Panc1 (cell line): ENCODE measurements at regions not wholly inside any gene's neighbourhood (a gene's known extent, or its start where the extent isn't known, plus 50 kb on each side); places are given as distances from the start of the nearest gene placed in this dataset.

Source experiments
- ATAC-seq: fragments of 200-7000 bp; cut with Tn5 transposase; 2 replicates; pipeline ENCODE4 v1.9.1; 2020; ENCODE audit warnings: mild to moderate bottlenecking, moderate library complexity
- BruUV-seq: library from RNA; stranded (reverse); fragments of 400-500 nt; replicated peaks from 2 replicates; lab custom pipeline; 2021; lab: Mats Ljungman, UMichigan
- CTCF ChIA-PET: fragments of 300-600 bp; sonication (Branson Sonifier 250); formaldehyde crosslinking; loops from one replicate; lab custom pipeline; 2022; ENCODE audit warnings: antibody characterized with exemption; lab: Charles Lee
- POLR2A ChIA-PET: fragments of 300-600 bp; sonication (Branson Sonifier 250); formaldehyde crosslinking; loops from one replicate; lab custom pipeline; 2022; ENCODE audit warnings: antibody characterized with exemption; lab: Charles Lee
- DNase-seq: peaks from one replicate; pipeline ENCODE4 v3.0.0-alpha.2; 2010; ENCODE audit warnings: low read depth, low spot score
- H3K27ac ChIP-seq: 2 replicates; pipeline ENCODE4 v1.5.1; 2011; ENCODE audit warnings: mild to moderate bottlenecking, low read length, inconsistent platforms
- H3K27me3 ChIP-seq: fragments of 200-500 bp; sonication (Bioruptor generic); 2 replicates; pipeline ENCODE4 v1.6.0; 2014; ENCODE audit warnings: low read length, inconsistent platforms; ENCODE audit not compliant: control insufficient read depth, insufficient read depth
- H3K36me3 ChIP-seq: fragments of 200-500 bp; sonication (Bioruptor generic); 2 replicates; pipeline ENCODE4 v1.5.1; 2014; ENCODE audit warnings: inconsistent platforms, mild to moderate bottlenecking, low read length, moderate library complexity; ENCODE audit not compliant: control insufficient read depth, insufficient read depth
- H3K4me1 ChIP-seq: 2 replicates; pipeline ENCODE4 v1.5.1; 2011; ENCODE audit warnings: inconsistent platforms, mild to moderate bottlenecking, low read length, moderate library complexity; ENCODE audit not compliant: control insufficient read depth, insufficient read depth
- H3K4me3 ChIP-seq, 2 experiments: 2 replicates each; pipeline ENCODE4 v1.5.1; 2011 to 2012; ENCODE audit warnings: low read depth in 2 of 2, low read length in 2 of 2, mild to moderate bottlenecking in 2 of 2, inconsistent platforms in 1 of 2, moderate library complexity in 1 of 2
- H3K9me3 ChIP-seq: fragments of 200-500 bp; sonication (Bioruptor generic); 2 replicates; pipeline ENCODE4 v1.5.1; 2014; ENCODE audit warnings: low read depth, mild to moderate bottlenecking, inconsistent platforms, low read length, moderate library complexity; ENCODE audit not compliant: control insufficient read depth, insufficient read depth
- POLR2AphosphoS5 ChIP-seq: IDR thresholded peaks from 2 replicates; pipeline ENCODE4 v1.6.1; 2012; ENCODE audit warnings: mild to moderate bottlenecking, low read depth, low read length, moderate library complexity
- SIN3A ChIP-seq: IDR thresholded peaks from 2 replicates; pipeline ENCODE4 v1.6.1; 2012; ENCODE audit warnings: low read depth, mild to moderate bottlenecking, low read length, moderate library complexity, borderline replicate concordance; ENCODE audit not compliant: insufficient read depth
- TCF7L2 ChIP-seq: IDR thresholded peaks from 2 replicates; pipeline ENCODE4 v1.6.1; 2011; ENCODE audit warnings: mild to moderate bottlenecking, low read depth, low read length, inconsistent platforms
- in situ Hi-C: cut with HindIII; loops from 2 replicates; pipeline ENCODE4 v1.10.0; 2016; ENCODE audit warnings: low sequenced_read_pairs, low pct_unique_long_range_greater_than_20kb
- intact Hi-C: fragments of 100-400 bp; cut with micrococcal nuclease; formaldehyde crosslinking; loops from one replicate; pipeline ENCODE4 v1.10.0; 2022; ENCODE audit not compliant: unreplicated experiment
- TF ChIP-seq, protein P1 (sequence below), 2 experiments: IDR thresholded peaks; 2 replicates each; pipeline ENCODE4 v1.6.1; 2011 to 2012; ENCODE audit warnings: low read depth in 2 of 2, control low read depth in 1 of 2, low read length in 1 of 2, mild to moderate bottlenecking in 1 of 2, moderate library complexity in 1 of 2; ENCODE audit not compliant: insufficient read depth in 1 of 2
- TF ChIP-seq, protein P2 (sequence below): fragments of 450-650 bp; IDR thresholded peaks from 2 replicates; pipeline ENCODE4 v1.5.1; 2017; ENCODE audit warnings: mild to moderate bottlenecking

DNA sequence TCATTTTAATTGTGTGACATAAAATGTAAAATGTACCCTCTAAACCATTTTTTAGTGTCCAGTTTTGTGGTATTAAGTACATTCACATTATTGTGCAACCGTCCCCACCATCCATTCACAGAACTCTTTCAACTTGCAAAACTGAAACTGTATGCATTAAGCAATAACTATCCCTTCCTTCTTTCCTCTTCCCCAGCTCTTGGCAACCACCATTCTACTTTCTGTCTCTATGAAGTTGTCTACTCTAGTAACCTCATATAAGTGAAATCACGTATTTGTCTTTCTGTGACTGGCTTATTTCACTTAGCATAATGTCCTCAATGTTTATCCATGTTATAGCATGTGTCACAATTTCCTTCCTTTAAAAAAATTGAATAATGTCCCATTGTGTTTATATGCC is 142.4 kb downstream of the C9orf152 start:
- no TSS peak for BruUV-seq
- DNase-seq (no peak), ATAC-seq (no peak)
- Histone ChIP-seq H3K9me3 (no peaks in the 10 kb centered on the region), H3K36me3 (no peaks in the 10 kb centered on the region), H3K4me3 (no peak overlapping the region), H3K4me1 (no peaks in the 10 kb centered on the region; the same call in none of the 2 replicates), H3K27me3 (no peaks in the 10 kb centered on the region), H3K27ac (no peak overlapping the region)
- CTCF ChIA-PET: no interaction called here
- POLR2A ChIA-PET: no interaction called here
- in situ Hi-C loops: no loop called here
- TF ChIP-seq TCF7L2: no peak
- TF ChIP-seq, protein P1, sequence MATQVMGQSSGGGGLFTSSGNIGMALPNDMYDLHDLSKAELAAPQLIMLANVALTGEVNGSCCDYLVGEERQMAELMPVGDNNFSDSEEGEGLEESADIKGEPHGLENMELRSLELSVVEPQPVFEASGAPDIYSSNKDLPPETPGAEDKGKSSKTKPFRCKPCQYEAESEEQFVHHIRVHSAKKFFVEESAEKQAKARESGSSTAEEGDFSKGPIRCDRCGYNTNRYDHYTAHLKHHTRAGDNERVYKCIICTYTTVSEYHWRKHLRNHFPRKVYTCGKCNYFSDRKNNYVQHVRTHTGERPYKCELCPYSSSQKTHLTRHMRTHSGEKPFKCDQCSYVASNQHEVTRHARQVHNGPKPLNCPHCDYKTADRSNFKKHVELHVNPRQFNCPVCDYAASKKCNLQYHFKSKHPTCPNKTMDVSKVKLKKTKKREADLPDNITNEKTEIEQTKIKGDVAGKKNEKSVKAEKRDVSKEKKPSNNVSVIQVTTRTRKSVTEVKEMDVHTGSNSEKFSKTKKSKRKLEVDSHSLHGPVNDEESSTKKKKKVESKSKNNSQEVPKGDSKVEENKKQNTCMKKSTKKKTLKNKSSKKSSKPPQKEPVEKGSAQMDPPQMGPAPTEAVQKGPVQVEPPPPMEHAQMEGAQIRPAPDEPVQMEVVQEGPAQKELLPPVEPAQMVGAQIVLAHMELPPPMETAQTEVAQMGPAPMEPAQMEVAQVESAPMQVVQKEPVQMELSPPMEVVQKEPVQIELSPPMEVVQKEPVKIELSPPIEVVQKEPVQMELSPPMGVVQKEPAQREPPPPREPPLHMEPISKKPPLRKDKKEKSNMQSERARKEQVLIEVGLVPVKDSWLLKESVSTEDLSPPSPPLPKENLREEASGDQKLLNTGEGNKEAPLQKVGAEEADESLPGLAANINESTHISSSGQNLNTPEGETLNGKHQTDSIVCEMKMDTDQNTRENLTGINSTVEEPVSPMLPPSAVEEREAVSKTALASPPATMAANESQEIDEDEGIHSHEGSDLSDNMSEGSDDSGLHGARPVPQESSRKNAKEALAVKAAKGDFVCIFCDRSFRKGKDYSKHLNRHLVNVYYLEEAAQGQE (IDR thresholded peaks at IDR 0.05; ENCODE audit: insufficient read depth in 1 of 2, low read depth in 2 of 2, low read length in 1 of 2): no peak
- no peak for TF ChIP-seq SIN3A
- TF ChIP-seq, protein P2, sequence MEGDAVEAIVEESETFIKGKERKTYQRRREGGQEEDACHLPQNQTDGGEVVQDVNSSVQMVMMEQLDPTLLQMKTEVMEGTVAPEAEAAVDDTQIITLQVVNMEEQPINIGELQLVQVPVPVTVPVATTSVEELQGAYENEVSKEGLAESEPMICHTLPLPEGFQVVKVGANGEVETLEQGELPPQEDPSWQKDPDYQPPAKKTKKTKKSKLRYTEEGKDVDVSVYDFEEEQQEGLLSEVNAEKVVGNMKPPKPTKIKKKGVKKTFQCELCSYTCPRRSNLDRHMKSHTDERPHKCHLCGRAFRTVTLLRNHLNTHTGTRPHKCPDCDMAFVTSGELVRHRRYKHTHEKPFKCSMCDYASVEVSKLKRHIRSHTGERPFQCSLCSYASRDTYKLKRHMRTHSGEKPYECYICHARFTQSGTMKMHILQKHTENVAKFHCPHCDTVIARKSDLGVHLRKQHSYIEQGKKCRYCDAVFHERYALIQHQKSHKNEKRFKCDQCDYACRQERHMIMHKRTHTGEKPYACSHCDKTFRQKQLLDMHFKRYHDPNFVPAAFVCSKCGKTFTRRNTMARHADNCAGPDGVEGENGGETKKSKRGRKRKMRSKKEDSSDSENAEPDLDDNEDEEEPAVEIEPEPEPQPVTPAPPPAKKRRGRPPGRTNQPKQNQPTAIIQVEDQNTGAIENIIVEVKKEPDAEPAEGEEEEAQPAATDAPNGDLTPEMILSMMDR: no peak
- intact Hi-C loops: no loop called here

DNA sequence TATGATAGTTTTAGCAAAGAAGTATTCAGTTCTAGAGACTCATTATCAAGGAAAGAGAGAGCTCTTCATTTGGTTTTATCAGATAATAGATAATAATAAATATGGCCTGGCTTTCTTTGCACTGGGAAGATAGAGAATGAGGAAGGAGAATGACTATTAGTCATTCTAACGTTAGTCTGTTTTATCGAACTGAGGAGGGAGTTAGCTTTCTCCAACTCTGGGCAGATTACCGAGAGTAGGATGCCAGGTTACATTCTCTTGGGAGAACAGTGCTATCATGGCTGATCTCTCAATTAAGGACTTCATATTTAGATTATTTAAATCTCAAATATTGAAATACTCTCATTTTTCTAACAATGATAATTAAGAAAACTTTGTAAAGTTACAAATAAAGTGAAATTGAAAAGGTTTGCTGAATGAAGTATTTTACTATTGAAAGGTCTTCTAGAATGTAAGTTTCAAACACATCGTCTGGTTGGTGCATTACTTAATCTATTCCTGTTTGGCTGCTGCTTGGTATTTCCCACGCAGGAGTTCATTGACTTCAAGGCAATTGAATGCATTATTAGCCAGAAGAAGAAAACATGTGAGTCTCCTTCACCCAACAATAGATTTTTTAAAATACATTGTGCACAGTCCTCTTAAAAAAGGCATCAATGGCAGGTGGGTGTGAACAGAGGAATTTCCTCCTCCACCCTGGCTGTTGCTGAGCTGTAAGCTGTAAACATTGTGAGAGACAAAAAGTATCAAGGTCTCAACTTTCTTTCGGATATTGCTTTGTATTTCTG is 140.8 kb downstream of the C9orf152 start:
- POLR2A ChIA-PET: no interaction called here
- CTCF ChIA-PET: no interaction called here
- no peak overlapping the region for H3K27ac ChIP-seq

More for the DNA sequence above, 140.8 kb downstream of the C9orf152 start:
- H3K27me3 ChIP-seq: no peaks in the 10 kb centered on the region
- intact Hi-C loops (no loop called here), in situ Hi-C loops (no loop called here)
- H3K9me3 ChIP-seq: no peaks in the 10 kb centered on the region
- H3K36me3 ChIP-seq: no peaks in the 10 kb centered on the region
- BruUV-seq: no TSS peak
- ATAC-seq (no peak), DNase-seq (no peak)
- TF ChIP-seq, protein P1 (IDR thresholded peaks at IDR 0.05; ENCODE audit: insufficient read depth in 1 of 2, low read depth in 2 of 2, low read length in 1 of 2): no peak
- TF ChIP-seq POLR2AphosphoS5 (no peak), SIN3A (no peak), TCF7L2 (no peak)
- TF ChIP-seq, protein P2: no peak
- no peaks in the 10 kb centered on the region; the same call in none of the 2 replicates for H3K4me1 ChIP-seq
- H3K4me3 ChIP-seq: no peak overlapping the region
